HepG2 (cell line): ENCODE measurements at regions not wholly inside any gene's neighbourhood (a gene's known extent, or its start where the extent isn't known, plus 50 kb on each side); places are given as distances from the start of the nearest gene placed in this dataset.

Experiments
- ATAC-seq: fragments of 200-7000 bp; cut with Tn5 transposase; 3 replicates; pipeline ENCODE4 v1.9.1; 2020; ENCODE audit warnings: mild to moderate bottlenecking, moderate library complexity
- BruUV-seq: library from RNA; stranded (reverse); fragments of 400-500 nt; replicated peaks from 2 replicates; lab custom pipeline; 2021; lab: Mats Ljungman, UMichigan
- CTCF ChIA-PET: fragments of 300-600 bp; formaldehyde crosslinking; extraction: SDS; loops from one replicate; lab custom pipeline; 2021; ENCODE audit warnings: low total read pairs, inconsistent platforms, low intra/inter-chr PET ratio; lab: Yijun Ruan, JAX
- POLR2A ChIA-PET: fragments of 350-600 bp; sonication (Branson Sonifier 250); formaldehyde crosslinking; loops from one replicate; lab custom pipeline; 2020; ENCODE audit warnings: antibody characterized with exemption, inconsistent platforms; lab: Yijun Ruan, JAX
- DNase-seq: peaks from one replicate; pipeline ENCODE4 v3.0.0-alpha.2; 2015; ENCODE audit warnings: low spot score
- FAIRE-seq: peaks from 3 replicates; lab custom pipeline; 2011; peaks lifted over from hg19 to GRCh38; lab: Jason Lieb, UNC
- H2AFZ ChIP-seq: one replicate; pipeline ENCODE4 v1.6.1; 2011; ENCODE audit warnings: low read length, inconsistent platforms
- H3K27ac ChIP-seq: fragments of 300-600 bp; 3 replicates; pipeline ENCODE4 v1.8.0; 2011; ENCODE audit warnings: mixed run types, mild to moderate bottlenecking, mixed read lengths, low read length, inconsistent platforms; ENCODE audit not compliant: insufficient read depth; ENCODE audit errors: extremely low read length
- H3K27me3 ChIP-seq, 2 experiments: fragments of 200-600 bp in 1 of 2; 2 replicates in 1 of 2; 3 replicates in 1 of 2; pipeline versions ENCODE4 v1.6.0 to v1.8.0; 2011; ENCODE audit warnings: low read length in 2 of 2, mild to moderate bottlenecking in 2 of 2, moderate library complexity in 2 of 2, inconsistent platforms in 1 of 2; ENCODE audit not compliant: insufficient read depth in 2 of 2, control insufficient read depth in 1 of 2
- H3K36me3 ChIP-seq, 2 experiments: fragments of 200-600 bp in 1 of 2; replicated peaks in 1 of 2; 2 replicates in 1 of 2; 3 replicates in 1 of 2; pipeline versions ENCODE4 v1.5.1 to v1.8.0; 2011; ENCODE audit warnings: low read length in 2 of 2, inconsistent platforms in 1 of 2; ENCODE audit not compliant: insufficient read depth in 2 of 2, control insufficient read depth in 1 of 2
- H3K4me1 ChIP-seq: 2 replicates; pipeline ENCODE4 v1.5.1; 2012; ENCODE audit warnings: low read length, inconsistent platforms; ENCODE audit not compliant: insufficient read depth
- H3K4me2 ChIP-seq: 2 replicates; pipeline ENCODE4 v1.6.0; 2011; ENCODE audit warnings: low read depth, low read length, inconsistent platforms
- H3K4me3 ChIP-seq, 3 experiments: fragments of 200-600 bp in 1 of 3; sonication (generic), shearing (Covaris generic) in 1 of 3; replicated peaks in 1 of 3; 2 replicates each; pipeline ENCODE4 v1.5.1; 2011 to 2016; ENCODE audit warnings: low read length in 3 of 3, inconsistent platforms in 2 of 3, low read depth in 2 of 3, mild to moderate bottlenecking in 2 of 3, control low read depth in 1 of 3, mixed read lengths in 1 of 3; ENCODE audit not compliant: insufficient read depth in 1 of 3
- H3K79me2 ChIP-seq: one replicate; pipeline ENCODE4 v1.6.1; 2011; ENCODE audit warnings: low read length, inconsistent platforms; ENCODE audit not compliant: insufficient read depth
- H3K9ac ChIP-seq: 2 replicates; pipeline ENCODE4 v1.6.0; 2011; ENCODE audit warnings: mild to moderate bottlenecking, low read depth, low read length, inconsistent platforms; ENCODE audit not compliant: insufficient read depth
- H3K9me3 ChIP-seq: 2 replicates; pipeline ENCODE4 v1.5.1; 2012; ENCODE audit warnings: mild to moderate bottlenecking, low read length
- H4K20me1 ChIP-seq: 2 replicates; pipeline ENCODE4 v1.6.0; 2011; ENCODE audit warnings: inconsistent platforms, mild to moderate bottlenecking, low read length, moderate library complexity; ENCODE audit not compliant: insufficient read depth
- HMG20A ChIP-seq: IDR thresholded peaks from 2 replicates; pipeline ENCODE4 v1.6.1; 2016; ENCODE audit warnings: borderline replicate concordance
- SIX1 ChIP-seq: sonication (generic); formaldehyde crosslinking; IDR thresholded peaks from 2 replicates; pipeline ENCODE4 v1.4.0; 2020; ENCODE audit warnings: missing genetic modification reagents, borderline replicate concordance
- SMAD9 ChIP-seq: sonication (generic); formaldehyde crosslinking; IDR thresholded peaks from 2 replicates; pipeline ENCODE4 v1.5.1; 2020; ENCODE audit warnings: mild to moderate bottlenecking, missing genetic modification reagents
- YEATS2 ChIP-seq: sonication (generic); formaldehyde crosslinking; IDR thresholded peaks from 2 replicates; pipeline ENCODE4 v1.4.0; 2020; ENCODE audit warnings: missing genetic modification reagents, borderline replicate concordance
- ZBTB42 ChIP-seq: sonication (generic); formaldehyde crosslinking; IDR thresholded peaks from 2 replicates; pipeline ENCODE4 v1.5.0; 2020; ENCODE audit warnings: mild to moderate bottlenecking, missing genetic modification reagents
- WGBS: methylation state at CpG from one replicate; pipeline ENCODE4 v1.1.6; 2017; ENCODE audit warnings: low lambda C conversion rate; 5-methylcytosine and 5-hydroxymethylcytosine counted together
- in situ Hi-C: cut with HindIII; loops from 2 replicates; pipeline ENCODE4 v1.10.0; 2017; ENCODE audit warnings: low pct_unique_long_range_greater_than_20kb; ENCODE audit not compliant: extremely low pct_ligation_motif_present
- intact Hi-C: fragments of 100-400 bp; cut with micrococcal nuclease; formaldehyde crosslinking; loops from one replicate; pipeline ENCODE4 v1.10.0; 2022; ENCODE audit not compliant: unreplicated experiment
- TF ChIP-seq, protein P1 (sequence below): sonication (generic); formaldehyde crosslinking; IDR thresholded peaks from 2 replicates; pipeline ENCODE4 v1.5.0; 2020; ENCODE audit warnings: mild to moderate bottlenecking, missing genetic modification reagents, borderline replicate concordance
- TF ChIP-seq, protein P2 (sequence below): sonication (generic); formaldehyde crosslinking; IDR thresholded peaks from 2 replicates; pipeline ENCODE4 v1.4.0; 2020; ENCODE audit warnings: missing genetic modification reagents

DNA sequence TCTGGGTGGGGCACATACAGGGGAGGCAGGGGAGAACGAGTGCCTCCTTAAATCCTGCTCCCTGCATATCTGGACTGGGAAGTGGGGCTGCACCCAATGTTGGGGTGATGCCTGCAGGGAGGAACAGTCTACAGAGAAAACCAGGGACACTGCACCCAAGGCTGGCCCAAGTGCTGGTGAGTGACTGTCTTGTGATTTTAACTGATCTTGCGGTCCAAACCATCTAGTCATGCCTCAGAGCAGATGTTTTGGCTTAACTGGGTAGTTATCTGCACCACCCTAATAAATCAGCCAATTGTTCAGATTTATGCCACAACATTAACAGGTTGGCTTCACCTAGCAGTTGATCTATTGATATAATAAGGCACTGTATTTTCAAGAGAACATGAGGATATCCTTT, 219.2 kb upstream of the IRS2 start (continued):
- TF ChIP-seq YEATS2 (CRISPR knock-in tag) (no peak), ZBTB42 (CRISPR knock-in tag) (no peak), SMAD9 (CRISPR knock-in tag) (no peak), SIX1 (CRISPR knock-in tag) (no peak)

DNA sequence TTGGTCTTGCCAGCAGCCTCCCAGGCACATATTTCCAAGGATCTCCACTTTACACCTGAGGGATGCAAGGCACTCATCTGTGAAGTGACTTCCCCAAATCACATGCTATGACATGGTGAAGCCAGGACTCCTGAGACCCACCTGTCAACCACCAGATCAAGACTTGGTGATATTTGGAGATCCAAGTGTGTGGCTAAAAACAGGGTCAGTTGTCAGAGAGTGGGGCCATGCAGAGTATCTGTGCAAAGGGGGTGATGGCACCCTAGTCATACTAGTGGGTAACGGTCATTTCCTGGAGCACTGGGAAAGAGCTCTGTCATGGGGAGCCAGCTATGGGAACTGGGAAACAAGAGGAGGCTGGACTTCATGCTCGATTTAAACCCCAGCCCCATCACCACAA, 218.4 kb upstream of the IRS2 start:
- no peaks in the 10 kb centered on the region for H4K20me1 ChIP-seq
- no peak overlapping the region for H3K27ac ChIP-seq
- DNase-seq (no peak), FAIRE-seq (no peak), ATAC-seq (no peak)
- H3K4me1 ChIP-seq, result no peaks in the 10 kb centered on the region
- no peak overlapping the region for H3K9ac ChIP-seq
- H3K27me3 ChIP-seq, result peaks cover 0 to 6% of the 10 kb centered on the region in 2 experiments; a peak in 1 of 5 replicates
- no peak overlapping the region for H2AFZ ChIP-seq
- H3K4me2 ChIP-seq, result no peak overlapping the region
- no peaks in the 10 kb centered on the region for H3K9me3 ChIP-seq
- intact Hi-C loops, result no loop called here
- POLR2A ChIA-PET, result no interaction called here
- 0% methylated on average over 2 of the region's 2 CpGs for WGBS
- no TSS peak for BruUV-seq
- no peaks in the 10 kb centered on the region for H3K36me3 ChIP-seq
- no peaks in the 10 kb centered on the region for H3K79me2 ChIP-seq
- H3K4me3 ChIP-seq, result no peak overlapping the region
- CTCF ChIA-PET, result no interaction called here
- in situ Hi-C loops, result no loop called here
- TF ChIP-seq HMG20A, result no peak
- TF ChIP-seq, protein P1, sequence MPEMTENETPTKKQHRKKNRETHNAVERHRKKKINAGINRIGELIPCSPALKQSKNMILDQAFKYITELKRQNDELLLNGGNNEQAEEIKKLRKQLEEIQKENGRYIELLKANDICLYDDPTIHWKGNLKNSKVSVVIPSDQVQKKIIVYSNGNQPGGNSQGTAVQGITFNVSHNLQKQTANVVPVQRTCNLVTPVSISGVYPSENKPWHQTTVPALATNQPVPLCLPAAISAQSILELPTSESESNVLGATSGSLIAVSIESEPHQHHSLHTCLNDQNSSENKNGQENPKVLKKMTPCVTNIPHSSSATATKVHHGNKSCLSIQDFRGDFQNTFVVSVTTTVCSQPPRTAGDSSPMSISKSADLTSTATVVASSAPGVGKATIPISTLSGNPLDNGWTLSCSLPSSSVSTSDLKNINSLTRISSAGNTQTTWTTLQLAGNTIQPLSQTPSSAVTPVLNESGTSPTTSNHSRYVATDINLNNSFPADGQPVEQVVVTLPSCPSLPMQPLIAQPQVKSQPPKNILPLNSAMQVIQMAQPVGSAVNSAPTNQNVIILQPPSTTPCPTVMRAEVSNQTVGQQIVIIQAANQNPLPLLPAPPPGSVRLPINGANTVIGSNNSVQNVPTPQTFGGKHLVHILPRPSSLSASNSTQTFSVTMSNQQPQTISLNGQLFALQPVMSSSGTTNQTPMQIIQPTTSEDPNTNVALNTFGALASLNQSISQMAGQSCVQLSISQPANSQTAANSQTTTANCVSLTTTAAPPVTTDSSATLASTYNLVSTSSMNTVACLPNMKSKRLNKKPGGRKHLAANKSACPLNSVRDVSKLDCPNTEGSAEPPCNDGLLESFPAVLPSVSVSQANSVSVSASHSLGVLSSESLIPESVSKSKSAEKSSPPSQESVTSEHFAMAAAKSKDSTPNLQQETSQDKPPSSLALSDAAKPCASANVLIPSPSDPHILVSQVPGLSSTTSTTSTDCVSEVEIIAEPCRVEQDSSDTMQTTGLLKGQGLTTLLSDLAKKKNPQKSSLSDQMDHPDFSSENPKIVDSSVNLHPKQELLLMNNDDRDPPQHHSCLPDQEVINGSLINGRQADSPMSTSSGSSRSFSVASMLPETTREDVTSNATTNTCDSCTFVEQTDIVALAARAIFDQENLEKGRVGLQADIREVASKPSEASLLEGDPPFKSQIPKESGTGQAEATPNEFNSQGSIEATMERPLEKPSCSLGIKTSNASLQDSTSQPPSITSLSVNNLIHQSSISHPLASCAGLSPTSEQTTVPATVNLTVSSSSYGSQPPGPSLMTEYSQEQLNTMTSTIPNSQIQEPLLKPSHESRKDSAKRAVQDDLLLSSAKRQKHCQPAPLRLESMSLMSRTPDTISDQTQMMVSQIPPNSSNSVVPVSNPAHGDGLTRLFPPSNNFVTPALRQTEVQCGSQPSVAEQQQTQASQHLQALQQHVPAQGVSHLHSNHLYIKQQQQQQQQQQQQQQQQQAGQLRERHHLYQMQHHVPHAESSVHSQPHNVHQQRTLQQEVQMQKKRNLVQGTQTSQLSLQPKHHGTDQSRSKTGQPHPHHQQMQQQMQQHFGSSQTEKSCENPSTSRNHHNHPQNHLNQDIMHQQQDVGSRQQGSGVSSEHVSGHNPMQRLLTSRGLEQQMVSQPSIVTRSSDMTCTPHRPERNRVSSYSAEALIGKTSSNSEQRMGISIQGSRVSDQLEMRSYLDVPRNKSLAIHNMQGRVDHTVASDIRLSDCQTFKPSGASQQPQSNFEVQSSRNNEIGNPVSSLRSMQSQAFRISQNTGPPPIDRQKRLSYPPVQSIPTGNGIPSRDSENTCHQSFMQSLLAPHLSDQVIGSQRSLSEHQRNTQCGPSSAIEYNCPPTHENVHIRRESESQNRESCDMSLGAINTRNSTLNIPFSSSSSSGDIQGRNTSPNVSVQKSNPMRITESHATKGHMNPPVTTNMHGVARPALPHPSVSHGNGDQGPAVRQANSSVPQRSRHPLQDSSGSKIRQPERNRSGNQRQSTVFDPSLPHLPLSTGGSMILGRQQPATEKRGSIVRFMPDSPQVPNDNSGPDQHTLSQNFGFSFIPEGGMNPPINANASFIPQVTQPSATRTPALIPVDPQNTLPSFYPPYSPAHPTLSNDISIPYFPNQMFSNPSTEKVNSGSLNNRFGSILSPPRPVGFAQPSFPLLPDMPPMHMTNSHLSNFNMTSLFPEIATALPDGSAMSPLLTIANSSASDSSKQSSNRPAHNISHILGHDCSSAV, result no peak
- TF ChIP-seq, protein P2, sequence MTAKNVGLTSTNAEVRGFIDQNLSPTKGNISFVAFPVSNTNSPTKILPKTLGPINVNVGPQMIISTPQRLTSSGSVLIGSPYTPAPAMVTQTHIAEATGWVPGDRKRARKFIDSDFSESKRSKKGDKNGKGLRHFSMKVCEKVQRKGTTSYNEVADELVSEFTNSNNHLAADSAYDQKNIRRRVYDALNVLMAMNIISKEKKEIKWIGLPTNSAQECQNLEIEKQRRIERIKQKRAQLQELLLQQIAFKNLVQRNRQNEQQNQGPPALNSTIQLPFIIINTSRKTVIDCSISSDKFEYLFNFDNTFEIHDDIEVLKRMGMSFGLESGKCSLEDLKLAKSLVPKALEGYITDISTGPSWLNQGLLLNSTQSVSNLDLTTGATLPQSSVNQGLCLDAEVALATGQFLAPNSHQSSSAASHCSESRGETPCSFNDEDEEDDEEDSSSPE, result no peak
